Activated CD4-positive, alpha-beta T cell treated with anti-CD3 and anti-CD28 coated beads, Interleukin-2, amount 50 U/mL, for 1 hour (primary cell): ENCODE measurements at regions not wholly inside any gene's neighbourhood (a gene's known extent, or its start where the extent isn't known, plus 50 kb on each side); places are given as distances from the start of the nearest gene placed in this dataset.

Experiments used
- DNase-seq: peaks from one replicate; pipeline ENCODE4 v3.0.0-alpha.2; 2020

- no peak for DNase-seq
Observed at GRCh38 chr4:66921433-66921832, 623.9 kb downstream of the CENPC start.

- no peak for DNase-seq
Observed at GRCh38 chr4:66920514-66920913, 624.8 kb downstream of the CENPC start.

- DNase-seq, result no peak
Observed at GRCh38 chr4:66911880-66912279, 633.4 kb downstream of the CENPC start.

GRCh38 chr4:66906314-66906713 lies 639.0 kb downstream of the CENPC start:
- DNase-seq, result no peak

- DNase-seq, result no peak
Observed at GRCh38 chr4:66899422-66900065, 645.8 kb downstream of the CENPC start.

GRCh38 chr4:66893807-66894206 lies 651.5 kb downstream of the CENPC start:
- DNase-seq, result no peak

- no peak for DNase-seq
Observed at GRCh38 chr4:66887061-66887460, 658.2 kb downstream of the CENPC start.

- DNase-seq, result no peak
Observed at GRCh38 chr4:66885501-66886165, 659.7 kb downstream of the CENPC start.

- DNase-seq, result no peak
Observed at GRCh38 chr4:66876946-66877345, 668.4 kb downstream of the CENPC start.

- no peak for DNase-seq
Observed at GRCh38 chr4:66872661-66873060, 672.6 kb downstream of the CENPC start.

GRCh38 chr4:66863481-66863880 lies 681.8 kb downstream of the CENPC start:
- no peak for DNase-seq

GRCh38 chr4:66855956-66856355 lies 689.3 kb downstream of the CENPC start:
- no peak for DNase-seq

- no peak for DNase-seq
Observed at GRCh38 chr4:66853845-66854244, 691.5 kb downstream of the CENPC start.

GRCh38 chr4:66852843-66853242 lies 692.5 kb downstream of the CENPC start:
- no peak for DNase-seq

GRCh38 chr4:66849596-66849995 lies 695.7 kb downstream of the CENPC start:
- no peak for DNase-seq

- DNase-seq, result no peak
Observed at GRCh38 chr4:66842724-66843088, 702.6 kb downstream of the CENPC start.

GRCh38 chr4:66842026-66842723 lies 703.1 kb downstream of the CENPC start:
- DNase-seq, result no peak

GRCh38 chr4:66840178-66840577 lies 705.1 kb downstream of the CENPC start:
- no peak for DNase-seq

- DNase-seq, result no peak
Observed at GRCh38 chr4:66837279-66837922, 707.9 kb downstream of the CENPC start.

- DNase-seq, result no peak
Observed at GRCh38 chr4:66829310-66829709, 716.0 kb downstream of the CENPC start.

GRCh38 chr4:66820681-66821080 lies 724.6 kb downstream of the CENPC start:
- DNase-seq, result no peak

GRCh38 chr4:66814277-66814676 lies 731.0 kb downstream of the CENPC start:
- no peak for DNase-seq

GRCh38 chr4:66805582-66805981 lies 739.7 kb downstream of the CENPC start:
- no peak for DNase-seq

- no peak for DNase-seq
Observed at GRCh38 chr4:66804979-66805378, 740.3 kb downstream of the CENPC start.
